ENCODE measurements at regions not wholly inside any gene's neighbourhood (a gene's known extent, or its start where the extent isn't known, plus 50 kb on each side); places are given as distances from the start of the nearest gene placed in this dataset.

- no peak overlapping the region for H3K27ac Mint-ChIP-seq (ENCODE audit: unreplicated experiment)
- H3K27me3 Mint-ChIP-seq (ENCODE audit: unreplicated experiment): peaks cover 2% of the 10 kb centered on the region
- H3K36me3 Mint-ChIP-seq (ENCODE audit: unreplicated experiment): no peaks in the 10 kb centered on the region
- H3K9me3 Mint-ChIP-seq (ENCODE audit: unreplicated experiment): peaks cover 2% of the 10 kb centered on the region
- TF ChIP-seq, protein P1, sequence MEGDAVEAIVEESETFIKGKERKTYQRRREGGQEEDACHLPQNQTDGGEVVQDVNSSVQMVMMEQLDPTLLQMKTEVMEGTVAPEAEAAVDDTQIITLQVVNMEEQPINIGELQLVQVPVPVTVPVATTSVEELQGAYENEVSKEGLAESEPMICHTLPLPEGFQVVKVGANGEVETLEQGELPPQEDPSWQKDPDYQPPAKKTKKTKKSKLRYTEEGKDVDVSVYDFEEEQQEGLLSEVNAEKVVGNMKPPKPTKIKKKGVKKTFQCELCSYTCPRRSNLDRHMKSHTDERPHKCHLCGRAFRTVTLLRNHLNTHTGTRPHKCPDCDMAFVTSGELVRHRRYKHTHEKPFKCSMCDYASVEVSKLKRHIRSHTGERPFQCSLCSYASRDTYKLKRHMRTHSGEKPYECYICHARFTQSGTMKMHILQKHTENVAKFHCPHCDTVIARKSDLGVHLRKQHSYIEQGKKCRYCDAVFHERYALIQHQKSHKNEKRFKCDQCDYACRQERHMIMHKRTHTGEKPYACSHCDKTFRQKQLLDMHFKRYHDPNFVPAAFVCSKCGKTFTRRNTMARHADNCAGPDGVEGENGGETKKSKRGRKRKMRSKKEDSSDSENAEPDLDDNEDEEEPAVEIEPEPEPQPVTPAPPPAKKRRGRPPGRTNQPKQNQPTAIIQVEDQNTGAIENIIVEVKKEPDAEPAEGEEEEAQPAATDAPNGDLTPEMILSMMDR (IDR thresholded peaks at IDR 0.05; ENCODE audit: partially characterized antibody, unreplicated experiment): no peak
- no peaks in the 10 kb centered on the region for H3K4me1 Mint-ChIP-seq (ENCODE audit: low read depth, unreplicated experiment)
- H3K4me3 Mint-ChIP-seq (ENCODE audit: unreplicated experiment): no peak overlapping the region
- no peak for DNase-seq
Measured at GRCh38 chrX:43239356-43239755, 416.7 kb upstream of the MAOA start.

GRCh38 chrX:43255596-43255995 is 400.5 kb upstream of the MAOA start:
- DNase-seq: no peak
- Mint-ChIP-seq H3K27me3 (ENCODE audit: unreplicated experiment) (no peaks in the 10 kb centered on the region), H3K9me3 (ENCODE audit: unreplicated experiment) (no peaks in the 10 kb centered on the region), H3K4me3 (ENCODE audit: unreplicated experiment) (no peak overlapping the region), H3K27ac (ENCODE audit: unreplicated experiment) (no peak overlapping the region), H3K36me3 (ENCODE audit: unreplicated experiment) (no peaks in the 10 kb centered on the region), H3K4me1 (ENCODE audit: low read depth, unreplicated experiment) (no peaks in the 10 kb centered on the region)
- TF ChIP-seq, protein P1 (IDR thresholded peaks at IDR 0.05; ENCODE audit: partially characterized antibody, unreplicated experiment): no peak

- no peak for DNase-seq
- H3K27me3 Mint-ChIP-seq (ENCODE audit: unreplicated experiment): no peaks in the 10 kb centered on the region
- TF ChIP-seq, protein P1 (IDR thresholded peaks at IDR 0.05; ENCODE audit: partially characterized antibody, unreplicated experiment): no peak
- H3K27ac Mint-ChIP-seq (ENCODE audit: unreplicated experiment): no peak overlapping the region
- no peak overlapping the region for H3K4me3 Mint-ChIP-seq (ENCODE audit: unreplicated experiment)
- H3K4me1 Mint-ChIP-seq (ENCODE audit: low read depth, unreplicated experiment): no peaks in the 10 kb centered on the region
- H3K9me3 Mint-ChIP-seq (ENCODE audit: unreplicated experiment): no peaks in the 10 kb centered on the region
- no peaks in the 10 kb centered on the region for H3K36me3 Mint-ChIP-seq (ENCODE audit: unreplicated experiment)
Measured at GRCh38 chrX:43266487-43266886, 389.6 kb upstream of the MAOA start.

DNA sequence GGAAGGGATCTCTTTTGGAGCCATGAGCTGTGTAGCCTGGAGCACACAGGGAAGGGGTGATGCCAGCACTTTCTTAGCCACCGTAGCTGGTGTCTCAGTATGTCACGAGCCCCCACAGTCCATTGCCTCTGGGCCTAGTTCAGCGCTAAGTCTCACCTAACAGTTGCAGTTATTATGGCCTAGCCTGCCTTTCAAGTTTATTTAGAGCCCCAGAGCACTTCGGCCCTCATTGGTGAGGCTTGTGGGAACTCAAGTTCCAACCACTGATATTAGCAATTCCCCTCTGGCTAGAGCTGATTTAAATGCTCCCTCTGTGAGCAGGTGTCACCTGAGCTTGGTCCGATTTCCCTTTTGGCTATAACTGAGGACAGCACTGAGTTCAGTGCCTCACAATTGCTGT is 388.4 kb upstream of the MAOA start:
- Mint-ChIP-seq H3K9me3 (ENCODE audit: unreplicated experiment) (no peaks in the 10 kb centered on the region), H3K27ac (ENCODE audit: unreplicated experiment) (no peak overlapping the region), H3K4me1 (ENCODE audit: low read depth, unreplicated experiment) (no peaks in the 10 kb centered on the region), H3K27me3 (ENCODE audit: unreplicated experiment) (no peaks in the 10 kb centered on the region), H3K36me3 (ENCODE audit: unreplicated experiment) (no peaks in the 10 kb centered on the region), H3K4me3 (ENCODE audit: unreplicated experiment) (no peak overlapping the region)
- DNase-seq: no peak
- TF ChIP-seq, protein P1 (IDR thresholded peaks at IDR 0.05; ENCODE audit: partially characterized antibody, unreplicated experiment): no peak

DNA sequence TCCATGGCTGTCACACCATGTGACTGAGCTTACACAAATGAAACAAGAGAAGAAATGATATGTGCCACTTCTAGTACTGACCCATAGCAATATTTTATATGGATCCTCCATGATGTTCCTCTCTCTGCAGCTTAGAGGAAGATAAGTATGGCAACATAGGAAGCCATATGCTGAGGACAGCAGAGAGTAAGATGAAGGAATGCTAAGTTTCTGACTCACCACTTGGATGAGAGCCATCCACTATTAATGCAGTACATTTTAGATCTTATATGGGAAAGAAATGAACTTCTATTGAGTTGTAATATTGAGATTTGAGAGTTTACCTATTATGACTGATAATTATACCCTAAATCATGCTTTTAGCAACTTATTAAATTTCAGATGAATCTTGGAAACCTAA is 386.9 kb upstream of the MAOA start:
- TF ChIP-seq, protein P1 (IDR thresholded peaks at IDR 0.05; ENCODE audit: partially characterized antibody, unreplicated experiment): no peak
- DNase-seq: no peak
- Mint-ChIP-seq H3K27me3 (ENCODE audit: unreplicated experiment) (no peaks in the 10 kb centered on the region), H3K36me3 (ENCODE audit: unreplicated experiment) (no peaks in the 10 kb centered on the region), H3K27ac (ENCODE audit: unreplicated experiment) (no peak overlapping the region), H3K9me3 (ENCODE audit: unreplicated experiment) (no peaks in the 10 kb centered on the region), H3K4me1 (ENCODE audit: low read depth, unreplicated experiment) (no peaks in the 10 kb centered on the region), H3K4me3 (ENCODE audit: unreplicated experiment) (no peak overlapping the region)
